ENCODE measurements at regions not wholly inside any gene's neighbourhood (a gene's known extent, or its start where the extent isn't known, plus 50 kb on each side); places are given as distances from the start of the nearest gene placed in this dataset.

DNA sequence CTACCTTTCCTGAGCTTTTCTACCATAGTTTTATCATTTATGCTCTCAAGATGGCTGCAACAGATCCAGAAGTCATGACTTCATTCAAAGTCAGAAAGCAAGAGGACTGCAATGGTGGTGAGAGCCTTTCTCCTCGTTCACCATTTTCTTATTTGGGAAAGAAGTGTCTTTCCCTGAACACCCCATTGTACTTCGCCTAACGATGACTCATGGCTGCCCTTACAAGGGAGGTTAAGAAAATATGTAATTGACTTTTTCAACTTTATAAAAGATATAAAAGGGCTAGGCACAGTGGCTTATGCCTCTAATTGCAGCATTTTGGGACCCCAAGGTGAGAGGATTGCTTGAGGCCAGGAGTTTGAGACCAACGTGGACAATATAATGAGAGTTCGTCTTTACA, 541.7 kb downstream of the METTL15 start:
- intact Hi-C loops (cut with micrococcal nuclease; ENCODE audit: unreplicated experiment) = no loop called here
- TF ChIP-seq, protein P1, sequence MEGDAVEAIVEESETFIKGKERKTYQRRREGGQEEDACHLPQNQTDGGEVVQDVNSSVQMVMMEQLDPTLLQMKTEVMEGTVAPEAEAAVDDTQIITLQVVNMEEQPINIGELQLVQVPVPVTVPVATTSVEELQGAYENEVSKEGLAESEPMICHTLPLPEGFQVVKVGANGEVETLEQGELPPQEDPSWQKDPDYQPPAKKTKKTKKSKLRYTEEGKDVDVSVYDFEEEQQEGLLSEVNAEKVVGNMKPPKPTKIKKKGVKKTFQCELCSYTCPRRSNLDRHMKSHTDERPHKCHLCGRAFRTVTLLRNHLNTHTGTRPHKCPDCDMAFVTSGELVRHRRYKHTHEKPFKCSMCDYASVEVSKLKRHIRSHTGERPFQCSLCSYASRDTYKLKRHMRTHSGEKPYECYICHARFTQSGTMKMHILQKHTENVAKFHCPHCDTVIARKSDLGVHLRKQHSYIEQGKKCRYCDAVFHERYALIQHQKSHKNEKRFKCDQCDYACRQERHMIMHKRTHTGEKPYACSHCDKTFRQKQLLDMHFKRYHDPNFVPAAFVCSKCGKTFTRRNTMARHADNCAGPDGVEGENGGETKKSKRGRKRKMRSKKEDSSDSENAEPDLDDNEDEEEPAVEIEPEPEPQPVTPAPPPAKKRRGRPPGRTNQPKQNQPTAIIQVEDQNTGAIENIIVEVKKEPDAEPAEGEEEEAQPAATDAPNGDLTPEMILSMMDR (IDR thresholded peaks at IDR 0.05; ENCODE audit: unreplicated experiment) = no peak
- no peaks in the 10 kb centered on the region for H3K27me3 Mint-ChIP-seq (ENCODE audit: unreplicated experiment)
- no peak overlapping the region for H3K4me3 Mint-ChIP-seq (ENCODE audit: low read depth, unreplicated experiment)
- H3K27ac Mint-ChIP-seq (ENCODE audit: unreplicated experiment) = no peak overlapping the region
- DNase-seq = no peak
- CTCF ChIA-PET = interaction anchor here (0.6 kb wide), 1 partner anchor 353 kb away, joined by 3 read pairs; no protein-coding TSS in a partner anchor
- H3K4me1 Mint-ChIP-seq (ENCODE audit: low read depth, unreplicated experiment) = peaks cover 18% of the 10 kb centered on the region
- H3K9me3 Mint-ChIP-seq (ENCODE audit: low read depth, unreplicated experiment) = peaks cover 3% of the 10 kb centered on the region
- H3K36me3 Mint-ChIP-seq (ENCODE audit: insufficient read depth, unreplicated experiment) = no peaks in the 10 kb centered on the region
- BruUV-seq (replicated peaks) = no TSS peak

DNA sequence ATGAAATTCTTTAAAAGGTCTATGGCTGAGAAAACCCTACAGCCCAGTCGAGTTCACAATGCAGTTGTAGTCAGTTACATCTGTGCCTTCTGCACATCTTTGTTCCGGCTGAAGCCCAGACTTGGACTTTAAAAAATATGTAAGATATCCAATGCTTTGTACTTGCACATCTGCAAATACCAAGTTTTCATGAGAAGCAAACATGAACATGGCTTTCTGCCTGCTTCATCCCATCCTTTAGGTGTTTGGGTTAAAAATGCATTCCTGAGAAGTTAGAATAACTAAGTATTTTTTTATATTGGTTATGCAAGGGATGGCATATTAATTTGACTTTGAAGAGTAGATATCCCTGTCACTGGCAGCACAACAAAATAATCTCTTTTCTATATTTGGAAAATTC, 528.4 kb downstream of the METTL15 start:
- H3K27ac Mint-ChIP-seq (ENCODE audit: unreplicated experiment) = no peak overlapping the region
- intact Hi-C loops (cut with micrococcal nuclease; ENCODE audit: unreplicated experiment) = no loop called here
- H3K9me3 Mint-ChIP-seq (ENCODE audit: low read depth, unreplicated experiment) = no peaks in the 10 kb centered on the region
- no peak for DNase-seq
- H3K36me3 Mint-ChIP-seq (ENCODE audit: insufficient read depth, unreplicated experiment) = no peaks in the 10 kb centered on the region
- TF ChIP-seq, protein P1 (IDR thresholded peaks at IDR 0.05; ENCODE audit: unreplicated experiment) = no peak
- no peaks in the 10 kb centered on the region for H3K27me3 Mint-ChIP-seq (ENCODE audit: unreplicated experiment)
- no TSS peak for BruUV-seq (replicated peaks)
- no peak overlapping the region for H3K4me3 Mint-ChIP-seq (ENCODE audit: low read depth, unreplicated experiment)
- CTCF ChIA-PET = no interaction called here
- no peaks in the 10 kb centered on the region for H3K4me1 Mint-ChIP-seq (ENCODE audit: low read depth, unreplicated experiment)

DNA sequence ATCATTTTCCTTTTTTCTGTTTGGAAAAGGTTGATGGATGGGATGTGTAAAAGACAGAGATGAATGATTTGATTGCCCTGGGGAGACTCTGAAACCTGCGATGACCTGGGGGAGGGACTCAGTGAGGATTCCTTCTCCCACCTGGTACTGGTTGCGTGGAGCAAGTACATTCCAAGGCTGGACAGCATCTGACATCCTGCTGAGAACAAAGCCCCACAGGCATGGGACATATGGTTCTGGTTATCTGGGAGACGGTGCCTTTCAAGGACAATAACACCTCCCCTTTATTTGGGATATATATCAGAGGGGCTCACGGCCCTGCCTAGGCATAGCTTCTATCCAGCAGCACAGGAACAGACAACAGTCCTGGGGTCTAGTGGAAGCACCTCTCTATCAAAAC, 527.8 kb downstream of the METTL15 start:
- BruUV-seq (replicated peaks) = no TSS peak
- DNase-seq = no peak
- H3K27me3 Mint-ChIP-seq (ENCODE audit: unreplicated experiment) = no peaks in the 10 kb centered on the region
- H3K36me3 Mint-ChIP-seq (ENCODE audit: insufficient read depth, unreplicated experiment) = no peaks in the 10 kb centered on the region
- no peaks in the 10 kb centered on the region for H3K4me1 Mint-ChIP-seq (ENCODE audit: low read depth, unreplicated experiment)
- no peak overlapping the region for H3K4me3 Mint-ChIP-seq (ENCODE audit: low read depth, unreplicated experiment)
- TF ChIP-seq, protein P1 (IDR thresholded peaks at IDR 0.05; ENCODE audit: unreplicated experiment) = no peak
- no peak overlapping the region for H3K27ac Mint-ChIP-seq (ENCODE audit: unreplicated experiment)
- CTCF ChIA-PET = no interaction called here
- intact Hi-C loops (cut with micrococcal nuclease; ENCODE audit: unreplicated experiment) = no loop called here
- no peaks in the 10 kb centered on the region for H3K9me3 Mint-ChIP-seq (ENCODE audit: low read depth, unreplicated experiment)

DNA sequence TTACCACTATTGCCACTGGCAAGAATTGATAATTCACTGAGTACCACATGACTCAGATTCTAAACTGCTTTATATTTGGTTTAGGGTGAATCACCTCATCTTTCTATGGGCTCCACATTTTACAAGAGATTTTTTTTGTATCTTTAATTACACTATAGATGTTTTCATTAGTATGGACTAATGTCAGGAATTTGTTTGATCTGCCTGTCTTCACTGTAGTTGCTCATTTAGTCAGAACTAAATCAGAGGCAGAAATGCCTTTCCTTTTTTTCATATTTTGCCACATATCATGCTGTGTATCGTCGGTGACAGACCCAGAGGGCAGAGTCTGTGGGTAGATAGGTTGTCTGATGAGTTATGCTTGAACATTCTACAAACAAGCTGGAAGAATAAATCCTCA, 524.1 kb downstream of the METTL15 start:
- CTCF ChIA-PET = interaction anchor here (0.5 kb wide), 1 partner anchor 13 kb away, joined by 3 read pairs; no protein-coding TSS in a partner anchor
- Mint-ChIP-seq H3K36me3 (ENCODE audit: insufficient read depth, unreplicated experiment) (no peaks in the 10 kb centered on the region), H3K27me3 (ENCODE audit: unreplicated experiment) (no peaks in the 10 kb centered on the region), H3K4me1 (ENCODE audit: low read depth, unreplicated experiment) (no peaks in the 10 kb centered on the region), H3K4me3 (ENCODE audit: low read depth, unreplicated experiment) (no peak overlapping the region), H3K27ac (ENCODE audit: unreplicated experiment) (no peak overlapping the region), H3K9me3 (ENCODE audit: low read depth, unreplicated experiment) (no peaks in the 10 kb centered on the region)
- intact Hi-C loops (cut with micrococcal nuclease; ENCODE audit: unreplicated experiment) = no loop called here
- no TSS peak for BruUV-seq (replicated peaks)
- TF ChIP-seq, protein P1 (IDR thresholded peaks at IDR 0.05; ENCODE audit: unreplicated experiment) = no peak
- DNase-seq = no peak

Measured in Calu3 (cell line).